ENCODE measurements at regions not wholly inside any gene's neighbourhood (a gene's known extent, or its start where the extent isn't known, plus 50 kb on each side); places are given as distances from the start of the nearest gene placed in this dataset.

DNA sequence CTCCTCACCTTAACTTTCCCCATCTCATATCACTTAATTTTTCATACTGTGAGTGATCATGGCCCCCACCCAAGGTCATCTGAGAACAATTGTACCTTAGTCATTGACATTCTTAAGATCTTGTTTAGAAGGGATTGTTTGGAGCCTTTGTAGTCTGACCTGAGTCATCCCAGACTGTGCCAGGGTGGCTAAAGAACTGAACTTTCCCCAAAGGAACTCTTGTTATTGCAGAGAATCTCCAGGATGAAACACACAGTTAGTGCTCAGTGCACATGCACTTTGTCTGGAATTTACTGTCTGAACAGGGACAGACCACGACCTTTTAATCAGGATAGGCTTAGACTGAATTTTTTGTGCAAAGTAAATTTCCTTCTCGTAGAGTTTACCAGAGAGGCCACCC, 112.6 kb upstream of the CCN2 start:
- no peaks in the 10 kb centered on the region for H3K36me3 ChIP-seq (replicated peaks in 1 of 2; ENCODE audit: control insufficient read depth in 1 of 2, insufficient read depth in 2 of 2, low read length in 2 of 2)
- no peak overlapping the region for H2AFZ ChIP-seq (ENCODE audit: insufficient read depth, low read depth, low read length, poor library complexity, severe bottlenecking)
- 64% methylated on average over 2 of the region's 2 CpGs for WGBS (ENCODE audit: insufficient coverage)
- no peak overlapping the region for H3K4me2 ChIP-seq (replicated peaks; ENCODE audit: extremely low read depth, low read length, poor library complexity, severe bottlenecking)
- no peaks in the 10 kb centered on the region for H3K4me1 ChIP-seq (ENCODE audit: control insufficient read depth in 1 of 2, insufficient read depth in 2 of 2, low read length in 2 of 2)
- Mint-ChIP-seq H3K9me3 (peaks cover 0 to 6% (median 0%) of the 10 kb centered on the region in 7 donors), H3K27ac (no peak overlapping the region), H3K4me3 (no peak overlapping the region), H3K4me1 (no peaks in the 10 kb centered on the region), H3K36me3 (no peaks in the 10 kb centered on the region), H3K27me3 (ENCODE audit: low read depth in 3 of 3) (peaks cover 0 to 3% (median 0%) of the 10 kb centered on the region in 3 donors)
- intact Hi-C loops (cut with micrococcal nuclease): no loop called here
- no peak overlapping the region for H3K4me3 ChIP-seq (replicated peaks in 1 of 3; ENCODE audit: low read depth in 2 of 3, low read length in 3 of 3)
- no peak overlapping the region for H3K9ac ChIP-seq (ENCODE audit: insufficient read depth, low read length, poor library complexity, severe bottlenecking)
- TF ChIP-seq, protein P1, sequence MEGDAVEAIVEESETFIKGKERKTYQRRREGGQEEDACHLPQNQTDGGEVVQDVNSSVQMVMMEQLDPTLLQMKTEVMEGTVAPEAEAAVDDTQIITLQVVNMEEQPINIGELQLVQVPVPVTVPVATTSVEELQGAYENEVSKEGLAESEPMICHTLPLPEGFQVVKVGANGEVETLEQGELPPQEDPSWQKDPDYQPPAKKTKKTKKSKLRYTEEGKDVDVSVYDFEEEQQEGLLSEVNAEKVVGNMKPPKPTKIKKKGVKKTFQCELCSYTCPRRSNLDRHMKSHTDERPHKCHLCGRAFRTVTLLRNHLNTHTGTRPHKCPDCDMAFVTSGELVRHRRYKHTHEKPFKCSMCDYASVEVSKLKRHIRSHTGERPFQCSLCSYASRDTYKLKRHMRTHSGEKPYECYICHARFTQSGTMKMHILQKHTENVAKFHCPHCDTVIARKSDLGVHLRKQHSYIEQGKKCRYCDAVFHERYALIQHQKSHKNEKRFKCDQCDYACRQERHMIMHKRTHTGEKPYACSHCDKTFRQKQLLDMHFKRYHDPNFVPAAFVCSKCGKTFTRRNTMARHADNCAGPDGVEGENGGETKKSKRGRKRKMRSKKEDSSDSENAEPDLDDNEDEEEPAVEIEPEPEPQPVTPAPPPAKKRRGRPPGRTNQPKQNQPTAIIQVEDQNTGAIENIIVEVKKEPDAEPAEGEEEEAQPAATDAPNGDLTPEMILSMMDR (IDR thresholded peaks at IDR 0.05): no peak
- no peaks in the 10 kb centered on the region for H3K27me3 ChIP-seq (ENCODE audit: control insufficient read depth in 2 of 2, insufficient read depth in 2 of 2, low read length in 2 of 2)
- H3K79me2 ChIP-seq (ENCODE audit: insufficient read depth, low read length): no peaks in the 10 kb centered on the region
- H3K27ac ChIP-seq (ENCODE audit: low read depth in 1 of 2, low read length in 2 of 2): no peak overlapping the region
- H3K9me3 ChIP-seq (replicated peaks in 1 of 2; ENCODE audit: control insufficient read depth in 1 of 2, insufficient read depth in 1 of 2, low read length in 2 of 2): no peaks in the 10 kb centered on the region
- H4K20me1 ChIP-seq (ENCODE audit: insufficient read depth, low read length): no peaks in the 10 kb centered on the region
- DNase-seq: no peak

DNA sequence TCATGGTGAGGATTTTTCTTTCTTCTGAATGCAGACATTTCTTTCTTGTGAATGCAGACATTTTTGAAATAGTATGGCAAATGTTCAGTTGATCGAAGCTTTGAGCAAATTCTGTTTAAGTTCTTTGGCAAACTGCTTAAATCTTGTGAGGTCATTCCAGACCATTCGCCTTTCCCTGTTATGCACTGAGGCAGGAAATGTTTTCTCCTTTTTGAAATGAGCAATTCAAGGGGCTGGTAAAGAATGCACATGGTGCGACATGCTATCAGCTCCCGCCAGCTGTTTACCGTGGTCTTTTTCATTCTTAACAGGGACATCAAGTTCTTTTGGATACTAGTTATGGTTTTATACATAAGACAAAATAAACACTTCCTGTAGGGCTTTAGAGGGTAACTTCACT, 112.0 kb upstream of the CCN2 start:
- Histone ChIP-seq H3K27me3 (ENCODE audit: control insufficient read depth in 2 of 2, insufficient read depth in 2 of 2, low read length in 2 of 2) (no peaks in the 10 kb centered on the region), H3K4me1 (ENCODE audit: control insufficient read depth in 1 of 2, insufficient read depth in 2 of 2, low read length in 2 of 2) (no peaks in the 10 kb centered on the region), H2AFZ (ENCODE audit: insufficient read depth, low read depth, low read length, poor library complexity, severe bottlenecking) (no peak overlapping the region), H3K36me3 (replicated peaks in 1 of 2; ENCODE audit: control insufficient read depth in 1 of 2, insufficient read depth in 2 of 2, low read length in 2 of 2) (no peaks in the 10 kb centered on the region), H3K9ac (ENCODE audit: insufficient read depth, low read length, poor library complexity, severe bottlenecking) (no peak overlapping the region), H3K4me2 (replicated peaks; ENCODE audit: extremely low read depth, low read length, poor library complexity, severe bottlenecking) (no peak overlapping the region), H3K4me3 (replicated peaks in 1 of 3; ENCODE audit: low read depth in 2 of 3, low read length in 3 of 3) (no peak overlapping the region), H3K79me2 (ENCODE audit: insufficient read depth, low read length) (no peaks in the 10 kb centered on the region), H4K20me1 (ENCODE audit: insufficient read depth, low read length) (no peaks in the 10 kb centered on the region), H3K9me3 (replicated peaks in 1 of 2; ENCODE audit: control insufficient read depth in 1 of 2, insufficient read depth in 1 of 2, low read length in 2 of 2) (no peaks in the 10 kb centered on the region), H3K27ac (ENCODE audit: low read depth in 1 of 2, low read length in 2 of 2) (no peak overlapping the region)
- TF ChIP-seq, protein P1 (IDR thresholded peaks at IDR 0.05): no peak
- WGBS (ENCODE audit: insufficient coverage): no CpG with 5 or more reads among the region's 5 CpGs
- no peak for DNase-seq
- Mint-ChIP-seq H3K4me1 (no peaks in the 10 kb centered on the region), H3K27ac (no peak overlapping the region), H3K36me3 (no peaks in the 10 kb centered on the region), H3K27me3 (ENCODE audit: low read depth in 3 of 3) (peaks cover 0 to 3% (median 0%) of the 10 kb centered on the region in 3 donors), H3K9me3 (peaks cover 0 to 6% (median 1%) of the 10 kb centered on the region in 7 donors), H3K4me3 (no peak overlapping the region)
- intact Hi-C loops (cut with micrococcal nuclease): no loop called here

Data from CD14-positive monocyte (primary cell).